Panc1 (cell line): ENCODE measurements at regions not wholly inside any gene's neighbourhood (a gene's known extent, or its start where the extent isn't known, plus 50 kb on each side); places are given as distances from the start of the nearest gene placed in this dataset.

Experiments used
- ATAC-seq: fragments of 200-7000 bp; cut with Tn5 transposase; 2 replicates; pipeline ENCODE4 v1.9.1; 2020; ENCODE audit warnings: mild to moderate bottlenecking, moderate library complexity
- BruUV-seq: library from RNA; stranded (reverse); fragments of 400-500 nt; replicated peaks from 2 replicates; lab custom pipeline; 2021; lab: Mats Ljungman, UMichigan
- CTCF ChIA-PET: fragments of 300-600 bp; sonication (Branson Sonifier 250); formaldehyde crosslinking; loops from one replicate; lab custom pipeline; 2022; ENCODE audit warnings: antibody characterized with exemption; lab: Charles Lee
- POLR2A ChIA-PET: fragments of 300-600 bp; sonication (Branson Sonifier 250); formaldehyde crosslinking; loops from one replicate; lab custom pipeline; 2022; ENCODE audit warnings: antibody characterized with exemption; lab: Charles Lee
- DNase-seq: peaks from one replicate; pipeline ENCODE4 v3.0.0-alpha.2; 2010; ENCODE audit warnings: low read depth, low spot score
- H3K27ac ChIP-seq: 2 replicates; pipeline ENCODE4 v1.5.1; 2011; ENCODE audit warnings: mild to moderate bottlenecking, low read length, inconsistent platforms
- H3K27me3 ChIP-seq: fragments of 200-500 bp; sonication (Bioruptor generic); 2 replicates; pipeline ENCODE4 v1.6.0; 2014; ENCODE audit warnings: low read length, inconsistent platforms; ENCODE audit not compliant: control insufficient read depth, insufficient read depth
- H3K36me3 ChIP-seq: fragments of 200-500 bp; sonication (Bioruptor generic); 2 replicates; pipeline ENCODE4 v1.5.1; 2014; ENCODE audit warnings: inconsistent platforms, mild to moderate bottlenecking, low read length, moderate library complexity; ENCODE audit not compliant: control insufficient read depth, insufficient read depth
- H3K4me1 ChIP-seq: 2 replicates; pipeline ENCODE4 v1.5.1; 2011; ENCODE audit warnings: inconsistent platforms, mild to moderate bottlenecking, low read length, moderate library complexity; ENCODE audit not compliant: control insufficient read depth, insufficient read depth
- H3K4me3 ChIP-seq, 2 experiments: 2 replicates each; pipeline ENCODE4 v1.5.1; 2011 to 2012; ENCODE audit warnings: low read depth in 2 of 2, low read length in 2 of 2, mild to moderate bottlenecking in 2 of 2, inconsistent platforms in 1 of 2, moderate library complexity in 1 of 2
- H3K9me3 ChIP-seq: fragments of 200-500 bp; sonication (Bioruptor generic); 2 replicates; pipeline ENCODE4 v1.5.1; 2014; ENCODE audit warnings: low read depth, mild to moderate bottlenecking, inconsistent platforms, low read length, moderate library complexity; ENCODE audit not compliant: control insufficient read depth, insufficient read depth
- POLR2AphosphoS5 ChIP-seq: IDR thresholded peaks from 2 replicates; pipeline ENCODE4 v1.6.1; 2012; ENCODE audit warnings: mild to moderate bottlenecking, low read depth, low read length, moderate library complexity
- REST ChIP-seq, 2 experiments: IDR thresholded peaks; 2 replicates each; pipeline ENCODE4 v1.6.1; 2011 to 2012; ENCODE audit warnings: low read depth in 2 of 2, control low read depth in 1 of 2, low read length in 1 of 2, mild to moderate bottlenecking in 1 of 2, moderate library complexity in 1 of 2; ENCODE audit not compliant: insufficient read depth in 1 of 2
- SIN3A ChIP-seq: IDR thresholded peaks from 2 replicates; pipeline ENCODE4 v1.6.1; 2012; ENCODE audit warnings: low read depth, mild to moderate bottlenecking, low read length, moderate library complexity, borderline replicate concordance; ENCODE audit not compliant: insufficient read depth
- TCF7L2 ChIP-seq: IDR thresholded peaks from 2 replicates; pipeline ENCODE4 v1.6.1; 2011; ENCODE audit warnings: mild to moderate bottlenecking, low read depth, low read length, inconsistent platforms
- in situ Hi-C: cut with HindIII; loops from 2 replicates; pipeline ENCODE4 v1.10.0; 2016; ENCODE audit warnings: low sequenced_read_pairs, low pct_unique_long_range_greater_than_20kb
- intact Hi-C: fragments of 100-400 bp; cut with micrococcal nuclease; formaldehyde crosslinking; loops from one replicate; pipeline ENCODE4 v1.10.0; 2022; ENCODE audit not compliant: unreplicated experiment
- TF ChIP-seq, protein P1 (sequence below): fragments of 450-650 bp; IDR thresholded peaks from 2 replicates; pipeline ENCODE4 v1.5.1; 2017; ENCODE audit warnings: mild to moderate bottlenecking

DNA sequence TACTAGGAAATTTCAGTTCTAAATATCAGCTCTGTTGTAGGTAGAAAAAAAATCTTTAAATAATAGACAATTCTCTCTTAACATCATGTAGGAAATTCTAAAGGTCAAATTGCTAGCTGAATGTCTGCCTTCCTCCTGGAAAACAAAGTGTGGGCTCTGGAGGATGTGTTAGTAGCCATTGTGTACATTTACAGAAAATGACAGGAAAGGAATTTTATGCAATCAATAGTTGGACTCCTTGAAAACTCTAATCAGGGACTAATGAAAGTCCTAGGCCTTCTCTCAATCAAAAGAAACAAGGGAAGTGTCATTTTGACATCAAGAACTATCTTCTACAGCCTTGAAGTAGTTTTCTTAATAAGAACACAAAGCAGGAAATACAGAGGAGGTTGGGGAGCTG is 174.6 kb downstream of the ANKRD50 start:
- Histone ChIP-seq H3K27me3 (no peaks in the 10 kb centered on the region), H3K36me3 (no peaks in the 10 kb centered on the region), H3K4me1 (no peaks in the 10 kb centered on the region), H3K4me3 (no peak overlapping the region), H3K9me3 (no peaks in the 10 kb centered on the region), H3K27ac (no peak overlapping the region)
- TF ChIP-seq SIN3A (no peak), POLR2AphosphoS5 (no peak), REST (IDR thresholded peaks at IDR 0.05; ENCODE audit: insufficient read depth in 1 of 2, low read depth in 2 of 2, low read length in 1 of 2) (no peak), TCF7L2 (no peak)
- TF ChIP-seq, protein P1, sequence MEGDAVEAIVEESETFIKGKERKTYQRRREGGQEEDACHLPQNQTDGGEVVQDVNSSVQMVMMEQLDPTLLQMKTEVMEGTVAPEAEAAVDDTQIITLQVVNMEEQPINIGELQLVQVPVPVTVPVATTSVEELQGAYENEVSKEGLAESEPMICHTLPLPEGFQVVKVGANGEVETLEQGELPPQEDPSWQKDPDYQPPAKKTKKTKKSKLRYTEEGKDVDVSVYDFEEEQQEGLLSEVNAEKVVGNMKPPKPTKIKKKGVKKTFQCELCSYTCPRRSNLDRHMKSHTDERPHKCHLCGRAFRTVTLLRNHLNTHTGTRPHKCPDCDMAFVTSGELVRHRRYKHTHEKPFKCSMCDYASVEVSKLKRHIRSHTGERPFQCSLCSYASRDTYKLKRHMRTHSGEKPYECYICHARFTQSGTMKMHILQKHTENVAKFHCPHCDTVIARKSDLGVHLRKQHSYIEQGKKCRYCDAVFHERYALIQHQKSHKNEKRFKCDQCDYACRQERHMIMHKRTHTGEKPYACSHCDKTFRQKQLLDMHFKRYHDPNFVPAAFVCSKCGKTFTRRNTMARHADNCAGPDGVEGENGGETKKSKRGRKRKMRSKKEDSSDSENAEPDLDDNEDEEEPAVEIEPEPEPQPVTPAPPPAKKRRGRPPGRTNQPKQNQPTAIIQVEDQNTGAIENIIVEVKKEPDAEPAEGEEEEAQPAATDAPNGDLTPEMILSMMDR = no peak
- ChIA-PET CTCF (no interaction called here), POLR2A (no interaction called here)
- DNase-seq (no peak), ATAC-seq (no peak)
- intact Hi-C loops (no loop called here), in situ Hi-C loops (no loop called here)
- no TSS peak for BruUV-seq

- in situ Hi-C loops = no loop called here
- intact Hi-C loops = no loop called here
- no peaks in the 10 kb centered on the region for H3K4me1 ChIP-seq
- no TSS peak for BruUV-seq
- no peak overlapping the region for H3K4me3 ChIP-seq
- DNase-seq = no peak
- CTCF ChIA-PET = no interaction called here
- no peak overlapping the region for H3K27ac ChIP-seq
- H3K27me3 ChIP-seq = no peaks in the 10 kb centered on the region
- no peak for ATAC-seq
- H3K9me3 ChIP-seq = no peaks in the 10 kb centered on the region
- POLR2A ChIA-PET = no interaction called here
- TF ChIP-seq, protein P1 = no peak
- no peak for TF ChIP-seq SIN3A
- no peak for TF ChIP-seq TCF7L2
- TF ChIP-seq POLR2AphosphoS5 = no peak
- H3K36me3 ChIP-seq = no peaks in the 10 kb centered on the region
Measured at GRCh38 chr4:124540014-124540413, 172.5 kb downstream of the ANKRD50 start.
